ENCODE measurements at regions not wholly inside any gene's neighbourhood (a gene's known extent, or its start where the extent isn't known, plus 50 kb on each side); places are given as distances from the start of the nearest gene placed in this dataset.

DNA sequence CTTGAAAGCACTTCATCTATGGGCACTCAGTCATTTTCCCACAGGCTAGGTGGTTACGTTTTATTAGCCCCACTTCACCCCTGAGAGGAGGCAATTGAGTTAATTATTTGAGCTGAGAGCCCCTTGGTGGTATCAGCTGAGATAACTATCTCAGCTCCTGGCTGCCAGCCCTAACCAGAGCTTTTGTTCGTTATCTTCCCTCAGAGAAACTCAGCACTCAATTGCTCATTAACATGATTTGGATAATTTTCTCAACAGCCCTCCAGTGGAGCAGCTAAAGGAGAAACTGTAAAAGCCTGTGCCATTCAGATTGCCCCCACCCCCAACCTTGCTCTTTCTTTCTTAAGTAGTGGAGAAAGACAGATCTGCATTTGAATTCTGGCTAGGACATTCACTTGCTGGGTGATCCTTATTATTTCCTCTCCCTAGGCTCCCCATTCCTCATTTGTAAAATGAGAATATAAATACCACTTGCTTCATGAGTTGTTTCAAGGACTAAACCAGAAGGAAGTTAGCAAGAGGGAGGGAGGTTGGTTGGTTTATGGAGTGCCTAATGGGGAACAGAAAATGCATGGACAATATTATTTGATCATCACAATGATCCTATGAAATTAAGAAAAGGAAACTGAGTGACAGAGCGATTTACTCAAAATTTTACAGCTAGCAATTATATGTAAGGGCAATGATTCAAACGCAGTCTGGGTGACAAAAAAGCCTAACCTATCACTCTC is 218.7 kb upstream of the FGGY start:
- no peak for DNase-seq (ENCODE audit: low spot score)
- Histone ChIP-seq H2BK5ac (ENCODE audit: low read length) (no peak overlapping the region), H2BK15ac (ENCODE audit: low read length) (peak overlapping the region; percentile 24), H3K9ac (ENCODE audit: low read depth, low read length, poor library complexity) (no peak overlapping the region), H3K27me3 (ENCODE audit: control insufficient read depth in 3 of 3, insufficient read depth in 3 of 3, low read depth in 1 of 3, low read length in 3 of 3) (no peaks in the 10 kb centered on the region), H3K4me3 (ENCODE audit: low read length in 2 of 2) (no peak overlapping the region), H3K18ac (ENCODE audit: low read length) (no peak overlapping the region), H3K36me3 (replicated peaks in 1 of 2; ENCODE audit: control insufficient read depth in 2 of 2, insufficient read depth in 2 of 2, low read length in 2 of 2) (no peaks in the 10 kb centered on the region), H3K4ac (ENCODE audit: low read length) (no peak overlapping the region), H3K4me1 (ENCODE audit: control insufficient read depth in 2 of 2, insufficient read depth in 1 of 2, low read depth in 1 of 2, low read length in 2 of 2) (peaks cover 12 to 22% of the 10 kb centered on the region in 2 donors), H3K4me2 (ENCODE audit: insufficient read depth, low read length, poor library complexity, severe bottlenecking) (no peak overlapping the region), H2BK12ac (ENCODE audit: low read length) (no peak overlapping the region), H3K23ac (ENCODE audit: low read depth, low read length, poor library complexity) (no peak overlapping the region), H3K79me1 (ENCODE audit: low read depth, low read length) (no peaks in the 10 kb centered on the region), H2AFZ (ENCODE audit: low read length) (peak overlapping the region; percentile 16), H3K27ac (replicated peaks; ENCODE audit: low read length) (no peak overlapping the region), H2AK5ac (ENCODE audit: low read depth, low read length) (peak overlapping the region; percentile 86), H4K91ac (ENCODE audit: low read depth, low read length, poor library complexity) (no peak overlapping the region), H3K14ac (ENCODE audit: low read length) (no peak overlapping the region), H4K8ac (ENCODE audit: low read depth, low read length) (no peak overlapping the region), H2BK120ac (ENCODE audit: low read depth, low read length) (no peak overlapping the region), H3K9me3 (replicated peaks in 1 of 2; ENCODE audit: control insufficient read depth in 2 of 2, insufficient read depth in 1 of 2, low read depth in 1 of 2, low read length in 2 of 2) (no peaks in the 10 kb centered on the region)
- WGBS, 2 donors (ENCODE audit: extremely low coverage in 2 of 2, insufficient read length in 2 of 2, insufficient replicate concordance in 1 of 2), result no CpG with 5 or more reads among the region's 4 CpGs

DNA sequence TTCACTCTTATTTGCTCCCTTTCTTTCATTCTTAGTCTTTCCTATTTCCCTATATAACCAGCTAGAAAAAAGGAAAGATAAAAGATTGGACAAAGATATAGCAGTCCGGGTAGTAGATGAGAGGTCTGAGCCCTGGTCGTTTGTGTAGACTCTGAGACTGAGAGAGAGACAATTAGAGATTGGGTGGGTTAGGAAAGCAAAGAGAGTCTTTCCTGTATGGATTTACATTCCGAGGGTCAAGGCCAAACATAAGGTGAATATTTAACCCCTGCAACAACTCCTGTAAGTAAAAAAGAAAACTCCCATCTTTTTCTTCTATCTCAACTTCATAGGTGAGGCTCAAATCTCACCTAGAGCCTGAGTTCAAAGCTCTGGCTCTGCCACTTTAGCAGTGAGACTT is 218.0 kb upstream of the FGGY start:
- H3K36me3 ChIP-seq (replicated peaks in 1 of 2; ENCODE audit: control insufficient read depth in 2 of 2, insufficient read depth in 2 of 2, low read length in 2 of 2), result no peaks in the 10 kb centered on the region

DNA sequence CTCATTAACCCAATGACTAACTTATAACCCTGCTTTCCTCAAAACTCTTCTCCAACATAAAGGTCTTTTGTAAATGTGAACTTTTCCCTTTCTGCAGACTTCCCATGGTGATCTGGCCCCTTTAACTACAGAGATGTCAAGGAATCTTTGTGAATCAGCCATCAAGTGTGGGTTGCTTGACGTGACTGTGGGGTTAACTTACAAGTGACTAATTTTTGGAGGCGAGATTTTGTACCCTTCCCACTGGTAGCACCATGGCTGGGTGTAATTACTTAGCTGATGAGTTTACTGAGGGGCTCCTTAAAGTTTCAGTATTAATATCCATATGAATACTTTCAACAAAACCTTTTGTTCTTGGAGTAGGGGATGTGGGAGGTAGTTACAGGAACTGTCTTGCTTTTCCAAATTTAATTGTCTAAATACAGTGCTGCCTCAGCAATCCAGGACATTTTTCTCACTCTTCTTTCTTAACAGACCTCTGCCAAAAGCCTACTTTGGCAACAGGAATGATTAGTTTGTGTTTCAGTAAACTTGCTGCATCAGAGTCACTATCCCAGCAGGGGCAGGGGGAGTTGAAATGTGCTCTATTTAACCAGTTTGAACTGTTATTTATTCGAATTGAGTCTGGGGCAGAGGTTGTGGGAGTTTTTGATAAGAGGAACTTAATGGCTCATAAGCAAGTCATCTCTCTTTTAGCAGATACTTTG is 217.3 kb upstream of the FGGY start:
- no peak overlapping the region for H2AK5ac ChIP-seq (ENCODE audit: low read depth, low read length)
- H3K27me3 ChIP-seq (ENCODE audit: control insufficient read depth in 3 of 3, insufficient read depth in 3 of 3, low read depth in 1 of 3, low read length in 3 of 3), result no peaks in the 10 kb centered on the region
- H3K4me3 ChIP-seq (ENCODE audit: low read length in 2 of 2), result no peak overlapping the region
- no peak overlapping the region for H3K14ac ChIP-seq (ENCODE audit: low read length)
- H3K4me2 ChIP-seq (ENCODE audit: insufficient read depth, low read length, poor library complexity, severe bottlenecking), result no peak overlapping the region
- H2BK5ac ChIP-seq (ENCODE audit: low read length), result no peak overlapping the region
- H3K79me1 ChIP-seq (ENCODE audit: low read depth, low read length), result no peaks in the 10 kb centered on the region
- H3K4ac ChIP-seq (ENCODE audit: low read length), result no peak overlapping the region
- H3K9ac ChIP-seq (ENCODE audit: low read depth, low read length, poor library complexity), result no peak overlapping the region
- H2BK12ac ChIP-seq (ENCODE audit: low read length), result no peak overlapping the region
- no peak for DNase-seq (ENCODE audit: low spot score)
- H3K18ac ChIP-seq (ENCODE audit: low read length), result no peak overlapping the region
- no peak overlapping the region for H3K27ac ChIP-seq (replicated peaks; ENCODE audit: low read length)
- no peak overlapping the region for H3K23ac ChIP-seq (ENCODE audit: low read depth, low read length, poor library complexity)
- peak overlapping the region; percentile 7 for H2AFZ ChIP-seq (ENCODE audit: low read length)
- peaks cover 18 to 32% of the 10 kb centered on the region in 2 donors for H3K4me1 ChIP-seq (ENCODE audit: control insufficient read depth in 2 of 2, insufficient read depth in 1 of 2, low read depth in 1 of 2, low read length in 2 of 2)
- no peaks in the 10 kb centered on the region for H3K9me3 ChIP-seq (replicated peaks in 1 of 2; ENCODE audit: control insufficient read depth in 2 of 2, insufficient read depth in 1 of 2, low read depth in 1 of 2, low read length in 2 of 2)
- H4K8ac ChIP-seq (ENCODE audit: low read depth, low read length), result no peak overlapping the region
- H2BK15ac ChIP-seq (ENCODE audit: low read length), result no peak overlapping the region
- H3K36me3 ChIP-seq (replicated peaks in 1 of 2; ENCODE audit: control insufficient read depth in 2 of 2, insufficient read depth in 2 of 2, low read length in 2 of 2), result no peaks in the 10 kb centered on the region
- no peak overlapping the region for H4K91ac ChIP-seq (ENCODE audit: low read depth, low read length, poor library complexity)
- WGBS, 2 donors (ENCODE audit: extremely low coverage in 2 of 2, insufficient read length in 2 of 2, insufficient replicate concordance in 1 of 2), result no CpG with 5 or more reads among the region's 3 CpGs
- H2BK120ac ChIP-seq (ENCODE audit: low read depth, low read length), result no peak overlapping the region

More for the DNA sequence above, 218.0 kb upstream of the FGGY start:
- no peaks in the 10 kb centered on the region for H3K79me1 ChIP-seq (ENCODE audit: low read depth, low read length)
- H2AK5ac ChIP-seq (ENCODE audit: low read depth, low read length), result no peak overlapping the region
- H2BK120ac ChIP-seq (ENCODE audit: low read depth, low read length), result no peak overlapping the region
- no peak overlapping the region for H3K4me2 ChIP-seq (ENCODE audit: insufficient read depth, low read length, poor library complexity, severe bottlenecking)
- no peaks in the 10 kb centered on the region for H3K27me3 ChIP-seq (ENCODE audit: control insufficient read depth in 3 of 3, insufficient read depth in 3 of 3, low read depth in 1 of 3, low read length in 3 of 3)
- H2BK5ac ChIP-seq (ENCODE audit: low read length), result no peak overlapping the region
- H3K18ac ChIP-seq (ENCODE audit: low read length), result no peak overlapping the region
- no peak overlapping the region for H3K23ac ChIP-seq (ENCODE audit: low read depth, low read length, poor library complexity)
- no peak overlapping the region for H3K27ac ChIP-seq (replicated peaks; ENCODE audit: low read length)
- no peak for DNase-seq (ENCODE audit: low spot score)
- H2AFZ ChIP-seq (ENCODE audit: low read length), result no peak overlapping the region
- H4K91ac ChIP-seq (ENCODE audit: low read depth, low read length, poor library complexity), result no peak overlapping the region
- H3K4me1 ChIP-seq (ENCODE audit: control insufficient read depth in 2 of 2, insufficient read depth in 1 of 2, low read depth in 1 of 2, low read length in 2 of 2), result peaks cover 13 to 26% of the 10 kb centered on the region in 2 donors
- no peak overlapping the region for H3K9ac ChIP-seq (ENCODE audit: low read depth, low read length, poor library complexity)
- H2BK15ac ChIP-seq (ENCODE audit: low read length), result no peak overlapping the region
- no peak overlapping the region for H3K14ac ChIP-seq (ENCODE audit: low read length)
- no peak overlapping the region for H3K4ac ChIP-seq (ENCODE audit: low read length)
- no peak overlapping the region for H2BK12ac ChIP-seq (ENCODE audit: low read length)
- no peak overlapping the region for H4K8ac ChIP-seq (ENCODE audit: low read depth, low read length)
- no peaks in the 10 kb centered on the region for H3K9me3 ChIP-seq (replicated peaks in 1 of 2; ENCODE audit: control insufficient read depth in 2 of 2, insufficient read depth in 1 of 2, low read depth in 1 of 2, low read length in 2 of 2)
- no CpG with 5 or more reads among the region's 3 CpGs for WGBS, 2 donors (ENCODE audit: extremely low coverage in 2 of 2, insufficient read length in 2 of 2, insufficient replicate concordance in 1 of 2)
- H3K4me3 ChIP-seq (ENCODE audit: low read length in 2 of 2), result no peak overlapping the region

DNA sequence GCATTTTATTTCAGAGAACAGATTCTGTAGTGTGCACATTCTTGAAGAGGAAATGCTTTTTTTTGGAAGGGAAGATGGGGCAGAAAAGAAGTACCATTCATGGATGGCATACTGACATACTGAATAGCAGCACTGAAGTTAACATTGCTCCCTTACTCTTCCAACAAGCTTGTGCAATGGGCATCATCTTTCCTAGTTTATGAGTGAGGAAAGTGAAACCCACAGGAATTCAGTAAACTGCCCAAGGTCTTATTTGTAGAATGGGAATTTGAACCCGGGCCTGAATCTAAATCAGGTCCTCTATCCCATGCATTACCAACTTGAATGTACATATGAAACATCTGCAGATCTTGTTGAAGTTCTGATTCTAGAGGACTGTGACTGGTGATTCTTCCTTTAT is 215.7 kb upstream of the FGGY start:
- Histone ChIP-seq H2AFZ (ENCODE audit: low read length) (no peak overlapping the region), H3K4me1 (ENCODE audit: control insufficient read depth in 2 of 2, insufficient read depth in 1 of 2, low read depth in 1 of 2, low read length in 2 of 2) (peaks cover 16 to 32% of the 10 kb centered on the region in 2 donors), H3K79me1 (ENCODE audit: low read depth, low read length) (no peaks in the 10 kb centered on the region), H2AK5ac (ENCODE audit: low read depth, low read length) (no peak overlapping the region), H3K4ac (ENCODE audit: low read length) (no peak overlapping the region), H3K4me3 (ENCODE audit: low read length in 2 of 2) (no peak overlapping the region), H3K4me2 (ENCODE audit: insufficient read depth, low read length, poor library complexity, severe bottlenecking) (no peak overlapping the region), H3K27me3 (ENCODE audit: control insufficient read depth in 3 of 3, insufficient read depth in 3 of 3, low read depth in 1 of 3, low read length in 3 of 3) (no peaks in the 10 kb centered on the region), H2BK12ac (ENCODE audit: low read length) (no peak overlapping the region), H4K8ac (ENCODE audit: low read depth, low read length) (no peak overlapping the region), H2BK15ac (ENCODE audit: low read length) (no peak overlapping the region), H4K91ac (ENCODE audit: low read depth, low read length, poor library complexity) (no peak overlapping the region), H2BK5ac (ENCODE audit: low read length) (no peak overlapping the region), H2BK120ac (ENCODE audit: low read depth, low read length) (no peak overlapping the region), H3K36me3 (replicated peaks in 1 of 2; ENCODE audit: control insufficient read depth in 2 of 2, insufficient read depth in 2 of 2, low read length in 2 of 2) (no peaks in the 10 kb centered on the region), H3K23ac (ENCODE audit: low read depth, low read length, poor library complexity) (no peak overlapping the region), H3K9ac (ENCODE audit: low read depth, low read length, poor library complexity) (no peak overlapping the region), H3K27ac (replicated peaks; ENCODE audit: low read length) (no peak overlapping the region), H3K14ac (ENCODE audit: low read length) (no peak overlapping the region), H3K18ac (ENCODE audit: low read length) (no peak overlapping the region), H3K9me3 (replicated peaks in 1 of 2; ENCODE audit: control insufficient read depth in 2 of 2, insufficient read depth in 1 of 2, low read depth in 1 of 2, low read length in 2 of 2) (no peaks in the 10 kb centered on the region)
- DNase-seq (ENCODE audit: low spot score), result no peak
- no CpG with 5 or more reads among the region's 1 CpG for WGBS, 2 donors (ENCODE audit: extremely low coverage in 2 of 2, insufficient read length in 2 of 2, insufficient replicate concordance in 1 of 2)
